ENCODE measurements at regions not wholly inside any gene's neighbourhood (a gene's known extent, or its start where the extent isn't known, plus 50 kb on each side); places are given as distances from the start of the nearest gene placed in this dataset.

- peaks cover 9% of the 10 kb centered on the region for H3K9me3 Mint-ChIP-seq
- no peaks in the 10 kb centered on the region for H3K27me3 Mint-ChIP-seq
- H3K36me3 ChIP-seq (ENCODE audit: insufficient read depth, low read length), result no peaks in the 10 kb centered on the region
- no peak overlapping the region for H3K27ac Mint-ChIP-seq
- H3K9me3 ChIP-seq (ENCODE audit: control insufficient read depth in 1 of 2, insufficient read depth in 1 of 2, low read length in 2 of 2), result no peaks in the 10 kb centered on the region
- intact Hi-C loops (cut with DNase I, micrococcal nuclease), result no loop called here
- ChIA-PET CTCF (no interaction called here), POLR2A (no interaction called here)
- DNase-seq (no peak), ATAC-seq (ENCODE audit: poor library complexity) (no peak)
- H3K4me1 ChIP-seq (ENCODE audit: insufficient read depth, low read length), result peaks cover 8% of the 10 kb centered on the region
- H3K4me3 Mint-ChIP-seq, result no peak overlapping the region
- H3K27ac ChIP-seq (ENCODE audit: low read depth in 1 of 2, low read length in 2 of 2), result no peak overlapping the region
- peaks cover 12% of the 10 kb centered on the region for H3K4me1 Mint-ChIP-seq (ENCODE audit: low read depth)
- TF ChIP-seq, protein P1, sequence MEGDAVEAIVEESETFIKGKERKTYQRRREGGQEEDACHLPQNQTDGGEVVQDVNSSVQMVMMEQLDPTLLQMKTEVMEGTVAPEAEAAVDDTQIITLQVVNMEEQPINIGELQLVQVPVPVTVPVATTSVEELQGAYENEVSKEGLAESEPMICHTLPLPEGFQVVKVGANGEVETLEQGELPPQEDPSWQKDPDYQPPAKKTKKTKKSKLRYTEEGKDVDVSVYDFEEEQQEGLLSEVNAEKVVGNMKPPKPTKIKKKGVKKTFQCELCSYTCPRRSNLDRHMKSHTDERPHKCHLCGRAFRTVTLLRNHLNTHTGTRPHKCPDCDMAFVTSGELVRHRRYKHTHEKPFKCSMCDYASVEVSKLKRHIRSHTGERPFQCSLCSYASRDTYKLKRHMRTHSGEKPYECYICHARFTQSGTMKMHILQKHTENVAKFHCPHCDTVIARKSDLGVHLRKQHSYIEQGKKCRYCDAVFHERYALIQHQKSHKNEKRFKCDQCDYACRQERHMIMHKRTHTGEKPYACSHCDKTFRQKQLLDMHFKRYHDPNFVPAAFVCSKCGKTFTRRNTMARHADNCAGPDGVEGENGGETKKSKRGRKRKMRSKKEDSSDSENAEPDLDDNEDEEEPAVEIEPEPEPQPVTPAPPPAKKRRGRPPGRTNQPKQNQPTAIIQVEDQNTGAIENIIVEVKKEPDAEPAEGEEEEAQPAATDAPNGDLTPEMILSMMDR (IDR thresholded peaks at IDR 0.05), result no peak
- H3K27me3 ChIP-seq (ENCODE audit: control insufficient read depth in 1 of 2, insufficient read depth in 2 of 2, low read length in 2 of 2), result no peaks in the 10 kb centered on the region
- H3K4me3 ChIP-seq (ENCODE audit: low read length), result no peak overlapping the region
- no peaks in the 10 kb centered on the region for H3K36me3 Mint-ChIP-seq (ENCODE audit: low read depth)
Observed at GRCh38 chr5:68395302-68395701, 179.7 kb downstream of the PIK3R1 start.

- ATAC-seq (ENCODE audit: poor library complexity) (no peak), DNase-seq (no peak)
- ChIA-PET POLR2A (no interaction called here), CTCF (no interaction called here)
- H3K4me1 Mint-ChIP-seq (ENCODE audit: low read depth), result peaks cover 12% of the 10 kb centered on the region
- intact Hi-C loops (cut with DNase I, micrococcal nuclease), result no loop called here
- H3K9me3 Mint-ChIP-seq, result peaks cover 9% of the 10 kb centered on the region
- H3K27me3 Mint-ChIP-seq, result no peaks in the 10 kb centered on the region
- TF ChIP-seq, protein P1 (IDR thresholded peaks at IDR 0.05), result no peak
- H3K36me3 Mint-ChIP-seq (ENCODE audit: low read depth), result no peaks in the 10 kb centered on the region
- H3K27ac Mint-ChIP-seq, result no peak overlapping the region
- Histone ChIP-seq H3K4me1 (ENCODE audit: insufficient read depth, low read length) (peaks cover 8% of the 10 kb centered on the region), H3K27ac (ENCODE audit: low read depth in 1 of 2, low read length in 2 of 2) (no peak overlapping the region), H3K4me3 (ENCODE audit: low read length) (no peak overlapping the region), H3K9me3 (ENCODE audit: control insufficient read depth in 1 of 2, insufficient read depth in 1 of 2, low read length in 2 of 2) (no peaks in the 10 kb centered on the region), H3K36me3 (ENCODE audit: insufficient read depth, low read length) (no peaks in the 10 kb centered on the region), H3K27me3 (ENCODE audit: control insufficient read depth in 1 of 2, insufficient read depth in 2 of 2, low read length in 2 of 2) (no peaks in the 10 kb centered on the region)
- no peak overlapping the region for H3K4me3 Mint-ChIP-seq
Observed at GRCh38 chr5:68395926-68396511, 180.5 kb downstream of the PIK3R1 start.

DNA sequence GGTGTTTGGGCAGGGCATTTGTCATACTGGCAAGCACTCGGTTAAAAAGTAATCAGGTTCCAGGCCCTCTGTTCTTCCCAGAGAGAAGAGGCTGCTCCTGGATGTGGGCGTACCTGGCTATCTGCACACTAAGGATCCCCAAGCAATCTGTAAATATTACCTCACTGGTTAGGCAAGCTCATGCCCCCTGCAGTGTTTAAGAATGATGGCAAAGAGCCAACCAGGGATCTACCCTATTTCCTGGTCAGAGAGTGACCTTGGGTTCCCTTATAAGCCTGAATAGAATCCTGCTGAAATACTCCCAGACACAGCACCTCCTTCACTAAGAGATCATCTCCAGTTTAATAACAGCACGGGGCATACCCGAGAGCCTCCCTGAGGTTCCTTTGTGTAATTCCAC, 181.2 kb downstream of the PIK3R1 start:
- Histone ChIP-seq H3K9me3 (ENCODE audit: control insufficient read depth in 1 of 2, insufficient read depth in 1 of 2, low read length in 2 of 2) (no peaks in the 10 kb centered on the region), H3K4me3 (ENCODE audit: low read length) (no peak overlapping the region), H3K4me1 (ENCODE audit: insufficient read depth, low read length) (peaks cover 8% of the 10 kb centered on the region), H3K36me3 (ENCODE audit: insufficient read depth, low read length) (no peaks in the 10 kb centered on the region), H3K27me3 (ENCODE audit: control insufficient read depth in 1 of 2, insufficient read depth in 2 of 2, low read length in 2 of 2) (no peaks in the 10 kb centered on the region), H3K27ac (ENCODE audit: low read depth in 1 of 2, low read length in 2 of 2) (no peak overlapping the region)
- H3K27me3 Mint-ChIP-seq, result no peaks in the 10 kb centered on the region
- ATAC-seq (ENCODE audit: poor library complexity) (no peak), DNase-seq (no peak)
- ChIA-PET CTCF (no interaction called here), POLR2A (no interaction called here)
- no peaks in the 10 kb centered on the region for H3K36me3 Mint-ChIP-seq (ENCODE audit: low read depth)
- intact Hi-C loops (cut with DNase I, micrococcal nuclease), result no loop called here
- no peak overlapping the region for H3K27ac Mint-ChIP-seq
- H3K9me3 Mint-ChIP-seq, result peaks cover 9% of the 10 kb centered on the region
- H3K4me1 Mint-ChIP-seq (ENCODE audit: low read depth), result peaks cover 12% of the 10 kb centered on the region
- TF ChIP-seq, protein P1 (IDR thresholded peaks at IDR 0.05), result no peak
- H3K4me3 Mint-ChIP-seq, result no peak overlapping the region

Data from CD4-positive, alpha-beta T cell (primary cell).